PFSK-1 (cell line): ENCODE measurements at regions not wholly inside any gene's neighbourhood (a gene's known extent, or its start where the extent isn't known, plus 50 kb on each side); places are given as distances from the start of the nearest gene placed in this dataset.

Experiments used
- FOXP2 ChIP-seq: optimal IDR thresholded peaks from 2 replicates; pipeline ENCODE3; 2011; ENCODE audit warnings: borderline replicate concordance, control low read depth, inconsistent platforms; ENCODE audit not compliant: insufficient read depth; ENCODE audit errors: extremely low read length, extremely low read depth
- POLR2AphosphoS5 ChIP-seq: IDR thresholded peaks from 2 replicates; pipeline ENCODE4 v1.6.1; 2012; ENCODE audit warnings: low read depth, mild to moderate bottlenecking, control low read depth, low read length, moderate library complexity
- REST ChIP-seq, 2 experiments: IDR thresholded peaks; 2 replicates each; pipeline versions ENCODE4 v1.6.1 to v1.8.0; 2011 to 2012; ENCODE audit warnings: low read depth in 2 of 2, low read length in 2 of 2, control low read depth in 1 of 2, inconsistent platforms in 1 of 2, mild to moderate bottlenecking in 1 of 2, moderate library complexity in 1 of 2; ENCODE audit not compliant: insufficient read depth in 1 of 2
- SIN3A ChIP-seq: IDR thresholded peaks from 2 replicates; pipeline ENCODE4 v1.6.1; 2012; ENCODE audit warnings: mild to moderate bottlenecking, low read length, moderate library complexity, borderline replicate concordance; ENCODE audit not compliant: insufficient read depth
- TAF1 ChIP-seq: IDR thresholded peaks from 2 replicates; pipeline ENCODE4 v1.6.1; 2012; ENCODE audit warnings: low read length, control low read depth, borderline replicate concordance; ENCODE audit not compliant: insufficient read depth

- TF ChIP-seq TAF1 = no peak
- no peak for TF ChIP-seq REST (IDR thresholded peaks at IDR 0.05; ENCODE audit: insufficient read depth in 1 of 2, low read depth in 2 of 2, low read length in 2 of 2)
- no peak for TF ChIP-seq FOXP2
- TF ChIP-seq SIN3A = no peak
- no peak for TF ChIP-seq POLR2AphosphoS5
Observed at GRCh38 chr2:235295831-235296230, 198.0 kb upstream of the AGAP1 start.

DNA sequence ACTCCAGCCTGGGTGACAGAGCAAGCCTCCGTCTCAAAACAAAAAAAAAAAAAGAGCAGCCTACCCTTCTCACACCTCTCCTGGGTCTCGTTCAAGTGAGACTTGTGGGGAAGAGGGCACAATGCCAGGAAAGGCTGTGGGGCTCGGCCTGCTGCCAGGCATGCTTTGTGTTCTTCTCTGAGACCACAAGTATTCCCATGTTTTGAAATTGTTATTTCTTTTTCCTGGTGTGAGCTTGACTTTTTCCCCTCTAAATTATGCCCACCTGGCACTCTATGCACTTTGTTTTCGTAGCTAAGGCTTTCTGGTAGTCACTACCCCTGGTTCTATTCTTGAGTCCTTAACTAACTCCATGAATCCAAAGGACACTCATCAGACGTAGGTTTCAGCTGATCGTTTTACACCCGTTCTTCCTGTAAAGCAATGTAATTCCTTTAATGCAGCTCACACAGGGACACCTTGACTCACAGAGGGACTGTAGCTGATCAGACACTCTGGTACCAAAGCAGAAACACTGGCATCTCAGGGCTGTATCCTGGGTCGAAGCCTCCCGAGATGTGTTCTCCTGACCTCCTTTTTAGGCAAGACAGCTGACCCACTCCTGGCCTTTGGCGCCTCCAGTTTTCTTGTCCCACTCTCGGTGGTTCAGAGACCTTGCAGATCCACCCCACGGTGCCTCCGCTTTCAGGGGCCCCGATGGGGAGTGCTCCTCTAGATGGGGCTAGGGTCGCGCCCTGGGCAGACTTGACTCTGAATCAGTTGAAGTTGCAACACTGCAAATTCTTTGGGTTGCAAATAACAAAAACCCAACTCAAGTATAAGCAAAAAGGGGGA lies 193.3 kb upstream of the AGAP1 start:
- TF ChIP-seq FOXP2 (no peak), REST (IDR thresholded peaks at IDR 0.05; ENCODE audit: insufficient read depth in 1 of 2, low read depth in 2 of 2, low read length in 2 of 2) (no peak), TAF1 (no peak), POLR2AphosphoS5 (no peak), SIN3A (no peak)

DNA sequence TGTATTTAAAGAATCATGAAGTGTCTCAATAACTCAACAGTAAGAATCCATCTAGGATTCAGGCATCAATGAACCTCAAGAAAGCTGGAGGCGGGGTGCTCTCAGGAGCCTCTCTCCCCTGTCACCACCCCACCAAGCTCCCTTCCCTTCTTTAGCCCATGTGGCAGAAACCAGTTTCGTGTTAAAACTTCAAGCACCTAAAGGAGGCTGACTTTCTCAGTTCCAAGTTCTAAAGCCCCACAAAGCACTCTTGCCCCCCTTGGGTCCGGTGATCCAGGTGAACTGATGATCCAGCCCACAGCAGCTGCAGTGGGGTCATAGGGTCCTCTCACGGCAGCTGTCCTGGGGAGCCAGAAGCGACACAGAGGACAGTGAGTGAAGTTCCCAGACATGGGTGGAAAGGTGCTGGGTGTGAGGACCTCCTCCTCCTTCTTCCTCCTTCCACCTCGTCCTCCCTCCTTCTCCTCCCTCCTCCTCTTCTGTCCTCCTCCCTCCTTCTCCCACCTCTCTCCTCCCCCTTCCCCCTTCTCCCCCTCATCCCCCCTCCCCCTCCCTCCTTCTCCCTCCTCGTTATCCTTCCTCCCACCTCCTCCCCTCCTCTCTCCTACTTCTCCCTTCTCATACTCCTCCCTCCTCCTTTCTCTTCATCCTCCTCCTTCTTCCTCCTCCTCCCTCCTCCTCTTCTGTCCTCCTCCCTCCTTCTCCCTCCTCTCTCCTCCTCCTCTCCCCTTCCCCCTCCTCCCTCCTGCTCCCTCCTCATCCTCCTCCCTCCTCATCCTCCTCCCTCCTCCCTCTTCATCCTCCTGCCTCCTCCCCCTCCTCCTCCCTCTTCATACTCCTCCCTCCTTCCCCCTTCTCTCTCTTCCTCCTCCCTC lies 192.4 kb upstream of the AGAP1 start:
- no peak for TF ChIP-seq TAF1
- TF ChIP-seq SIN3A = no peak
- TF ChIP-seq POLR2AphosphoS5 = no peak
- no peak for TF ChIP-seq REST (IDR thresholded peaks at IDR 0.05; ENCODE audit: insufficient read depth in 1 of 2, low read depth in 2 of 2, low read length in 2 of 2)
- TF ChIP-seq FOXP2 = no peak

- TF ChIP-seq POLR2AphosphoS5 (no peak), TAF1 (no peak), FOXP2 (no peak), REST (IDR thresholded peaks at IDR 0.05; ENCODE audit: insufficient read depth in 1 of 2, low read depth in 2 of 2, low read length in 2 of 2) (no peak), SIN3A (no peak)
Observed at GRCh38 chr2:235302263-235302662, 191.6 kb upstream of the AGAP1 start.
